K562 (cell line): ENCODE measurements at regions not wholly inside any gene's neighbourhood (a gene's known extent, or its start where the extent isn't known, plus 50 kb on each side); places are given as distances from the start of the nearest gene placed in this dataset.
A peak's percentile ranks its signal among the peaks of the same experiment; 100 is the strongest.

Source experiments
- CEBPB ChIP-seq: fragments of 450-650 bp; IDR thresholded peaks from 2 replicates; pipeline ENCODE4 v1.6.1; 2016; ENCODE audit warnings: missing genetic modification characterization, missing compliant biosample characterization
- EHMT2 ChIP-seq: fragments of 450-650 bp; IDR thresholded peaks from 2 replicates; pipeline ENCODE4 v1.6.1; 2018; ENCODE audit warnings: antibody characterized with exemption
- ETS1 ChIP-seq: conservative IDR thresholded peaks from 2 replicates; pipeline ENCODE4 v1.6.1; 2011; ENCODE audit warnings: low read depth, mild to moderate bottlenecking, low read length; ENCODE audit not compliant: control insufficient read depth
- ILF3 ChIP-seq: fragments of 450-650 bp; IDR thresholded peaks from 2 replicates; pipeline ENCODE4 v1.6.1; 2018; ENCODE audit warnings: antibody characterized with exemption, mild to moderate bottlenecking, moderate library complexity, borderline replicate concordance
- MEF2A ChIP-seq: IDR thresholded peaks from 2 replicates; pipeline ENCODE4 v1.6.1; 2011; ENCODE audit warnings: low read depth, mild to moderate bottlenecking, low read length, moderate library complexity; ENCODE audit not compliant: control insufficient read depth
- ZNF197 ChIP-seq: fragments of 200-800 bp; sonication (Bioruptor generic); IDR thresholded peaks from 2 replicates; pipeline ENCODE4 v1.6.1; 2016; ENCODE audit warnings: low read depth, missing genetic modification characterization, missing compliant biosample characterization
- ZNF609 ChIP-seq: sonication (generic); formaldehyde crosslinking; IDR thresholded peaks from 2 replicates; pipeline ENCODE4 v1.8.1; 2023; ENCODE audit warnings: missing genetic modification reagents, mild to moderate bottlenecking, borderline replicate concordance
- TF ChIP-seq, protein P1 (sequence below): fragments of 250-450 bp; sonication (Bioruptor Pico); IDR thresholded peaks from 2 replicates; pipeline ENCODE4 v1.8.0; 2022; ENCODE audit warnings: inconsistent platforms, mild to moderate bottlenecking, moderate library complexity, borderline replicate concordance

- TF ChIP-seq, protein P1, sequence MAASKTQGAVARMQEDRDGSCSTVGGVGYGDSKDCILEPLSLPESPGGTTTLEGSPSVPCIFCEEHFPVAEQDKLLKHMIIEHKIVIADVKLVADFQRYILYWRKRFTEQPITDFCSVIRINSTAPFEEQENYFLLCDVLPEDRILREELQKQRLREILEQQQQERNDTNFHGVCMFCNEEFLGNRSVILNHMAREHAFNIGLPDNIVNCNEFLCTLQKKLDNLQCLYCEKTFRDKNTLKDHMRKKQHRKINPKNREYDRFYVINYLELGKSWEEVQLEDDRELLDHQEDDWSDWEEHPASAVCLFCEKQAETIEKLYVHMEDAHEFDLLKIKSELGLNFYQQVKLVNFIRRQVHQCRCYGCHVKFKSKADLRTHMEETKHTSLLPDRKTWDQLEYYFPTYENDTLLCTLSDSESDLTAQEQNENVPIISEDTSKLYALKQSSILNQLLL (CRISPR knock-in tag) = no peak
- TF ChIP-seq MEF2A (no peak), ZNF609 (CRISPR knock-in tag) (no peak), ETS1 (no peak), ILF3 (no peak), CEBPB (0 out of 2 replicates have a peak, but pooled peaks have one; percentile 16), EHMT2 (no peak), ZNF197 (CRISPR knock-in tag) (no peak)
- TF ChIP-seq, all 486 proteins: peak for 2
Observed at GRCh38 chr6:150303256-150303655, 65.6 kb upstream of the IYD start (continued).
